ENCODE measurements at regions not wholly inside any gene's neighbourhood (a gene's known extent, or its start where the extent isn't known, plus 50 kb on each side); places are given as distances from the start of the nearest gene placed in this dataset.
"Not testable (repeated sequence)": the region's sequence is repeated elsewhere in the genome, so short reads cannot be mapped to it uniquely, and the experiment has no call there.

GRCh38 chr18:76643996-76644395, 149.0 kb upstream of the ZNF516 start:
- DNase-seq (ENCODE audit: low read depth, low spot score): no peak

GRCh38 chr18:76643199-76643598, 148.2 kb upstream of the ZNF516 start:
- no peak for DNase-seq (ENCODE audit: low read depth, low spot score)

DNA sequence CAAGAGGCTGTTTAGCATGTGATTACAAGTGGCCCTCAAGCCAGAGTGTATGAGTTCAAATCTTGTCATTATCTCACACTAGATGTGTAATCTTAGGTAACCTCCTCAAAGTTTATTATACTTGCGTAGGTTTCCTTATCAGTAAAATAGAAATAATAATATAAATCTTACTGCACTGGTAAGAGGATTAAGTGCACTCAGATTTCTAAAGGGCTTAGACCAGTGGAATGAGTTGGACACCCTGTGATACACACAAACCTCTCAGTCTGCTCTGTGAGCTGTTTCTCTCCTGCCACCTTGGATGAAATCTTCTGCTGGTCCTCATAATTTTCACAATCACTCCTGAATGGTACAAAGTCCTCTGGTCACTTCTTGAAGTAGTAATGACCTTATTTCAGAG, 145.4 kb upstream of the ZNF516 start:
- no peak for DNase-seq (ENCODE audit: low read depth, low spot score)

GRCh38 chr18:76634564-76634963, 139.5 kb upstream of the ZNF516 start:
- no peak for DNase-seq (ENCODE audit: low read depth, low spot score)

DNA sequence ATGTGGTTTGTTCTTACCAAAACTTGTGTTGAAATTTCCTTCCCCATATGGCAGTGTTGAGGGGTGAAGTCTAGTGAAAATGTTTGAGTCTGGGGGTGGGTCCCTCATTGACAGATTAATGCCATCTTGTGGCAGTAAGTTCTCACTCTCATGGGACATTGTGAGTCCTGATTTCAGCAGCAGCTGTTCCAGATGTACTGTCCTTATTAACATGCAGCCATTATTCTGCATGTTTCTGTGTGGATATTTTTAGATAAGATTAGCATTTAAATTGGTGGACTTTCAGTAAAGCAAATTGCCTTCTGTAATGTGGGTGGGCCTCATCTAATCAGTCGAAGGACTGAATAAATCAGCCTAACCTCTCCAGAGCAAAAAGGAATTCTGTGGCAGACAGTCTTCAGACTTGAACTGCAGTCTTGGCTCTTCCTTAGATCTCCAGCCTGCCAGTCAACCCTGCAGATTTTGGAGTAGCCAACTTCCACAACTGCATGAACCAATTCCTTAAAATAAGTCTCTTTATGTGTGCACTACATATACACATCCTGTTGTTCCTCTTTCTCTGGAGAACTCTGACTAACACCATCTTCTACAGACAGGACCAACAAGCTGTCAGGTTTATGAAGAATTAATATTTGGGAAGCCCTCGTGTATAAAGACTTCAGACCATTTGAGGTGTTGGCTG, 138.7 kb upstream of the ZNF516 start:
- no peak for DNase-seq (ENCODE audit: low read depth, low spot score)

- DNase-seq (ENCODE audit: low read depth, low spot score): no peak
Observed at GRCh38 chr18:76627444-76627843, 132.4 kb upstream of the ZNF516 start.

- no peak for DNase-seq (ENCODE audit: low read depth, low spot score)
Observed at GRCh38 chr18:76626991-76627390, 131.9 kb upstream of the ZNF516 start.

DNA sequence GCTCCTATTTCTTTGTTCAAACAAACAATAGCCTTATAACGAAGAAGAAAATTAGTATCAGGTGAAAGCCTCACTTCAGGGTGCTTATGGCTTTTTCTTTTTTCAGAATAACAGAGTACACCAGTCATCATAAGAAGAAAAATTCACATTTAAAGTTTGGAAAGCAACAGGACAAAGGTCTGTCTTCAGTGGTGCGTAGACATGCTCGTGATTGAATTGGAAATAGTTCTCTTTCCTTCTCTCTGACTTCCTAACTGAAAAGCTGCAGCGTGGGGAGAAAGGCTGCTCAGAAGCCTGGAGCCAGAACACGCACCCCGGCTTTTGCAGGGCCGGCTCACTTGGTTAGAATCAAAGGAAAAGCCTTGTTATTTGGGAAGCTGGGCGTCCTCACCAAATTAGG, 127.6 kb upstream of the ZNF516 start:
- DNase-seq (ENCODE audit: low read depth, low spot score): no peak

DNA sequence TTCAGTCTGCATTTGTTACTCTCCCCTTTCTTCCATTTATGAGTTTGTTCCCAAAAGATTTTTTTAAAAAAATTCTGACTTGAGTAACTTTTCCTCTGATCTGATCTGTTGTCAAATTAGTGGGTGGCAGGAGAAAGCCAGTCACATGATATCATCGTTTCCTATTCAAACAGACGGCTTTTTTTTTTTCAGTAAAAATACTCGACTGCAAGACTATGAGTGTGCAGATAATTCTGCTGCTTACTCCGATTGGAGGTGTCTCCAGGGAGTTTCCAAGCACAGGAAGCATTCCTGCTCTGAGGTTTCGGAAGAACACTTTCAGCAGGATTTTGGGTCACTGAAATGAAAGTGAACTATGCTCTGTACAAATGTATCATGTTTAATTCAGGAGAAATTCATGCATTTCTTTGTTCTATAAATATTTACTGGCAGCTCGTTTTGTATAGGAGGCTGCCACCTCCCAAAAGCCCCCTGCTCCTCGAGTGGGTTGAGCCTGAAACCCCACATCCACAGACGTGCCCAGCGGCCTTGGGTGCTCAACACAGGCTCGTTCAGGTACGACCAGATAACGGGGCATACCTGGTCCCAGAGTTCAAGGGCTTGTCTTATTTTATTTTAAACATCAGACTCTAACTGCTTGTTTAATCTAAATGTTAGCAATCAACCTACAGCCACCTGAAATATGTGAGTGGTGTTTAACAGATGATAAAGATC, 126.9 kb upstream of the ZNF516 start:
- DNase-seq (ENCODE audit: low read depth, low spot score): no peak

- DNase-seq (ENCODE audit: low read depth, low spot score): no peak
Observed at GRCh38 chr18:76621226-76621625, 126.2 kb upstream of the ZNF516 start.

DNA sequence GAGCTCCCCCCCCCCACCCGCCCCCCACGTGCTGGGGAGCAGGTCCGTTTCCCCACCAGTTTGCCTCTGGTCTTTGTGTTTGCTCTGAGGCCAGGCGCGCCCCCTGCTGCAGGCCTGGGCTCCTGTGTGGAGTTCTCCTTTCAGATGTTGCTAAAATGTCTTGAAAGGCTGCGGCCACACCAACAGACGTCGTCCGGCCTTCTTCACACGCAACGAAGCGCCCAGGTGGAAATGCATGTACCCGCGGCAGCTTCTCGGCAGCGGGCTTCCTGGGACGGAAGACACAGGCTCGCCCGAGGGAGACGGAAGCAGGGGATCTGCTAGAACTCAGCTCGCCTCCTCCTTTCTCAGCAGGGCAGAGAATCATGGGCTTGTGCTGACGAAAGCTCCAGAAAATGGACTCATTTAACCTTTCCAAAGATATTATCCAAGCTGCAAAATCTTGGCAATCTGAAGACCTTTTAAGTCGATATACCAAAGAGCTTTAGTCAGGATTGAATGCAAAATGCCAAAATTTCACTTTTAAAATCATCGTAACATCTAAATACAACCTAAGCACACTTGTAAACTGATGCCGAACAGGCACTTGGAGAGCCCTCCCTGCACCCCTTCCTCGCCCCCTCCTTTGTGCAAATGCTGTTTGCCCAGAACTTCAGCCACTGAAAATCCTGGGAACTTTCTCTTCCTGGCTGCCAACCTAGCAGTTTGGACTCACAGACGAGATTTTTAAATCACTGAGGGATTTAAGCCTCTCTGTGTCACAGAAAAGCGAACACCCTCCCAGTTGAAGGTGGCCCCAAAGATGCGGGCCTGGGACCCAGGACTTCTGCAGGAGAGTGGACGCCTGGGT, 125.5 kb upstream of the ZNF516 start:
- no peak for DNase-seq (ENCODE audit: low read depth, low spot score)

- no peak for DNase-seq (ENCODE audit: low read depth, low spot score)
Observed at GRCh38 chr18:76619621-76620315, 124.7 kb upstream of the ZNF516 start.

DNA sequence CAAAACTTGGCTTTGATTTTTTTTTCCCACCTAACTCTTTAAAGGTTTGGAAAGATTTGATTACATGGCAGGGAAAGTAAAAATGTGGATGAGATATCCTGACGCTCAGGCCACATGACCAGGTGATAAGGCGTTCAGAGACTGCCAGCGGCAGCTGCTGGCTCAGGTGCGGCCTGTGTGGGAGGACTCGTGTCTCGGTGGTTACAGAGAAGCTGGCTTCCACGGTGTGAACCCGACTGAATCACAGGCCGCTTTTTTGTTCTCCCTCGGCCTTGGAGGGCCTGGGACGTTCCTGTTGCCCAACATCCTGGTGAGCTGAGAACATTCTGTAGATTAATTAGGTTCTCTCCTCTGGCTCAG, 124.2 kb upstream of the ZNF516 start:
- no peak for DNase-seq (ENCODE audit: low read depth, low spot score)

DNA sequence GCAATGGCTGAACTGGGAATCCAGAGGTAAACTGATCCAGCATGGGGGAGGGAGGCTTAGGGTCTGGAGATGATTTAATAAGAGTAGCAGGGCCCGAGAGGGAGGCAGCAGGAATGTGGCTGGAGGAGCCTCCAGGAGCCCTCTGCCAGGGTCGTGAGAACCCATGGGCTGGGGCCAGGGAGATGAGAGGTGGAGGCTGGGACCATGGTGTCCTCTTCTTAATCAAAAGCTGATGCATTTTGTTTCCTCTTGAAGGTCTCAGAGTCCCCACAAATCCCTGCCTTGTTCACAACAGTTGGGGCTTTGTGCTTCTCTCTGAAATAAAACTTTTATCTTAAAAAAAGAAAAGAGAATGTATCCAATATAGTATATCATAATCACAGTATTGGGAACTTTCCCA, 123.7 kb upstream of the ZNF516 start:
- no peak for DNase-seq (ENCODE audit: low read depth, low spot score)

DNA sequence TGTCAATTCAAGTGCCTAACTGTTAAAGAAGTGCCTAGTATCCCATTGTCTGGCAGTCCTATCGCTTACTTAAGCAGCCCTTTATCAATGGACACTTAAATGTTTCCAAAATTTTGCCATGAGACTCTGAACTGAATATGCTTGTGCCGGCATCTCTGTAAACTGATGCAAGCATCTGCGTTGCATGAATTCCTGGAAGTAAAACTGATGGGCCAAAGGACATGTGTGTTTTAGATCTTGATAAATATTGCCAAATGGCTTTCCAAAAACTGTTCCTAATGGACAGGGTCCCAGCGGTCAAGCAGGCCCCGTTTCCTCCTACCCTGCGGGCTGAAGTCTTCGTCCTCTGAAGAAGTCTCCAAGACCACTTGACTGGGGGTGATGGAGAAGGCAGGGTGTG, 121.3 kb upstream of the ZNF516 start:
- DNase-seq (ENCODE audit: low read depth, low spot score): no peak

- DNase-seq (ENCODE audit: low read depth, low spot score): no peak
Observed at GRCh38 chr18:76615065-76615733, 120.2 kb upstream of the ZNF516 start.

- no peak for DNase-seq (ENCODE audit: low read depth, low spot score)
Observed at GRCh38 chr18:76613755-76614120, 118.7 kb upstream of the ZNF516 start.

GRCh38 chr18:76613053-76613754, 118.2 kb upstream of the ZNF516 start:
- no peak for DNase-seq (ENCODE audit: low read depth, low spot score)

DNA sequence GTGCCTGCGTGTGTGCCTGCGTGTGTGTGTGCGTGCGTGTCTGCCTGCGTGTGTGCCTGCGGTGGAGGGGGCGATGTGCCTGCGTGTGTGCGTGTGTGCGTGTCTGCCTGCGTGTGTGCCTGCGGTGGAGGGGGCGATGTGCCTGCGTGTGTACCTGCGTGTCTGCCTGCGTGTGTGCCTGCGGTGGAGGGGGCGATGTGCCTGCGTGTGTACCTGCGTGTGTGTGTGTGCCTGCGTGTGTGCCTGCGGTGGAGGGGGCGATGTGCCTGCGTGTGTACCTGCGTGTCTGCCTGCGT, 116.7 kb upstream of the ZNF516 start:
- DNase-seq (ENCODE audit: low read depth, low spot score): not testable (repeated sequence)

GRCh38 chr18:76610933-76611749, 116.1 kb upstream of the ZNF516 start:
- DNase-seq (ENCODE audit: low read depth, low spot score): no peak
